HAP-1 (cell line): ENCODE measurements at regions not wholly inside any gene's neighbourhood (a gene's known extent, or its start where the extent isn't known, plus 50 kb on each side); places are given as distances from the start of the nearest gene placed in this dataset.
A peak's percentile ranks its signal among the peaks of the same experiment; 100 is the strongest.
"Not testable (repeated sequence)": the region's sequence is repeated elsewhere in the genome, so short reads cannot be mapped to it uniquely, and the experiment has no call there.

ENCODE experiments used
- DNase-seq, 2 experiments: peaks; one replicate each; pipeline ENCODE4 v3.0.0-alpha.2; 2016 to 2020; ENCODE audit warnings: low spot score in 2 of 2
- H3K27me3 ChIP-seq: fragments of 250-450 bp; sonication (Bioruptor Pico); 2 replicates; pipeline ENCODE4 v1.5.1; 2020; ENCODE audit warnings: low read depth, mild to moderate bottlenecking, moderate library complexity
- H3K36me3 ChIP-seq: fragments of 250-450 bp; sonication (Bioruptor Pico); replicated peaks from 2 replicates; pipeline ENCODE4 v1.5.1; 2020; ENCODE audit warnings: mild to moderate bottlenecking
- H3K4me1 ChIP-seq: fragments of 250-450 bp; sonication (Bioruptor Pico); 2 replicates; pipeline ENCODE4 v1.5.1; 2020; ENCODE audit warnings: mild to moderate bottlenecking
- H3K4me3 ChIP-seq: fragments of 250-450 bp; sonication (Bioruptor Pico); 2 replicates; pipeline ENCODE4 v1.5.1; 2020; ENCODE audit warnings: mild to moderate bottlenecking, moderate library complexity
- H3K9me3 ChIP-seq: fragments of 250-450 bp; sonication (Bioruptor Pico); 2 replicates; pipeline ENCODE4 v1.5.1; 2020; ENCODE audit warnings: mild to moderate bottlenecking, moderate library complexity
- in situ Hi-C: fragments of 300-500 bp; cut with MboI; formaldehyde crosslinking; loops from 3 replicates; pipeline ENCODE4 v1.14.3; 2020; ENCODE audit warnings: low sequenced_read_pairs, inconsistent platforms, mixed read lengths

- H3K27me3 ChIP-seq: no peaks in the 10 kb centered on the region
- in situ Hi-C loops: loop anchor here (25.0 kb wide), 2 partner anchors 445 to 920 kb away; no protein-coding TSS in a partner anchor
- H3K9me3 ChIP-seq: no peaks in the 10 kb centered on the region
- no peaks in the 10 kb centered on the region for H3K36me3 ChIP-seq
- DNase-seq: no peak
- H3K4me3 ChIP-seq: no peak overlapping the region
- no peaks in the 10 kb centered on the region for H3K4me1 ChIP-seq
Observed at GRCh38 chr5:164482351-164482750, 976.9 kb downstream of the MAT2B start.

- Histone ChIP-seq H3K36me3 (no peaks in the 10 kb centered on the region), H3K4me1 (no peaks in the 10 kb centered on the region), H3K9me3 (no peaks in the 10 kb centered on the region), H3K4me3 (no peak overlapping the region), H3K27me3 (no peaks in the 10 kb centered on the region)
- in situ Hi-C loops: loop anchor here (25.0 kb wide), 2 partner anchors 448 to 923 kb away; no protein-coding TSS in a partner anchor
- DNase-seq: no peak
Observed at GRCh38 chr5:164484948-164485347, 979.5 kb downstream of the MAT2B start.

GRCh38 chr5:164487939-164488338, 982.5 kb downstream of the MAT2B start:
- no peak for DNase-seq
- Histone ChIP-seq H3K4me1 (no peaks in the 10 kb centered on the region), H3K27me3 (no peaks in the 10 kb centered on the region), H3K36me3 (no peaks in the 10 kb centered on the region), H3K4me3 (no peak overlapping the region), H3K9me3 (no peaks in the 10 kb centered on the region)
- in situ Hi-C loops: loop anchor here (25.0 kb wide), 2 partner anchors 451 to 926 kb away; no protein-coding TSS in a partner anchor

GRCh38 chr5:164497311-164498064, 992.1 kb downstream of the MAT2B start:
- in situ Hi-C loops: loop anchor here (25.0 kb wide), 2 partner anchors 460 to 935 kb away; no protein-coding TSS in a partner anchor
- no peak for DNase-seq
- no peaks in the 10 kb centered on the region for H3K36me3 ChIP-seq
- H3K9me3 ChIP-seq: no peaks in the 10 kb centered on the region
- no peaks in the 10 kb centered on the region for H3K27me3 ChIP-seq
- peaks cover 5% of the 10 kb centered on the region; the same call in 1 of the 2 replicates for H3K4me1 ChIP-seq
- no peak overlapping the region for H3K4me3 ChIP-seq

- peak in 1 of 2 experiments; percentile 59 for DNase-seq
- Histone ChIP-seq H3K4me1 (peaks cover 5% of the 10 kb centered on the region; the same call in 1 of the 2 replicates), H3K36me3 (no peaks in the 10 kb centered on the region), H3K27me3 (no peaks in the 10 kb centered on the region), H3K4me3 (no peak overlapping the region), H3K9me3 (no peaks in the 10 kb centered on the region)
- in situ Hi-C loops: loop anchor here (25.0 kb wide), 2 partner anchors 461 to 936 kb away; no protein-coding TSS in a partner anchor
Observed at GRCh38 chr5:164498438-164498837, 993.0 kb downstream of the MAT2B start.

- in situ Hi-C loops: no loop called here
- Histone ChIP-seq H3K27me3 (no peaks in the 10 kb centered on the region), H3K4me1 (peaks cover 5% of the 10 kb centered on the region; the same call in 1 of the 2 replicates), H3K9me3 (no peaks in the 10 kb centered on the region), H3K36me3 (no peaks in the 10 kb centered on the region), H3K4me3 (no peak overlapping the region)
- DNase-seq: no peak
Observed at GRCh38 chr5:164500856-164501255, 995.4 kb downstream of the MAT2B start.

GRCh38 chr5:164501344-164501743, 995.9 kb downstream of the MAT2B start:
- in situ Hi-C loops: no loop called here
- Histone ChIP-seq H3K27me3 (no peaks in the 10 kb centered on the region), H3K9me3 (no peaks in the 10 kb centered on the region), H3K36me3 (no peaks in the 10 kb centered on the region), H3K4me3 (no peak overlapping the region), H3K4me1 (peaks cover 5% of the 10 kb centered on the region; the same call in 1 of the 2 replicates)
- no peak for DNase-seq

- peak; percentile 54 to 65 for DNase-seq
- in situ Hi-C loops: no loop called here
Observed at GRCh38 chr5:164504141-164504772, 998.8 kb downstream of the MAT2B start.

GRCh38 chr5:164505791-164506190, 1000.4 kb downstream of the MAT2B start:
- no peaks in the 10 kb centered on the region for H3K4me1 ChIP-seq
- no peaks in the 10 kb centered on the region for H3K36me3 ChIP-seq
- in situ Hi-C loops: no loop called here
- H3K27me3 ChIP-seq: no peaks in the 10 kb centered on the region
- H3K9me3 ChIP-seq: no peaks in the 10 kb centered on the region
- no peak for DNase-seq
- no peak overlapping the region for H3K4me3 ChIP-seq

More at GRCh38 chr5:164504141-164504772, 998.8 kb downstream of the MAT2B start:
- Histone ChIP-seq H3K4me1 (no peaks in the 10 kb centered on the region), H3K4me3 (no peak overlapping the region), H3K9me3 (no peaks in the 10 kb centered on the region), H3K36me3 (no peaks in the 10 kb centered on the region), H3K27me3 (no peaks in the 10 kb centered on the region)

- no peak for DNase-seq
- in situ Hi-C loops: no loop called here
- no peaks in the 10 kb centered on the region for H3K4me1 ChIP-seq
- H3K27me3 ChIP-seq: no peaks in the 10 kb centered on the region
- H3K36me3 ChIP-seq: no peaks in the 10 kb centered on the region
- H3K4me3 ChIP-seq: no peak overlapping the region
- no peaks in the 10 kb centered on the region for H3K9me3 ChIP-seq
Observed at GRCh38 chr5:164518067-164518740, 1012.8 kb downstream of the MAT2B start.

GRCh38 chr5:164518741-164519080, 1013.3 kb downstream of the MAT2B start:
- no peaks in the 10 kb centered on the region for H3K4me1 ChIP-seq
- H3K36me3 ChIP-seq: no peaks in the 10 kb centered on the region
- no peaks in the 10 kb centered on the region for H3K27me3 ChIP-seq
- no peak overlapping the region for H3K4me3 ChIP-seq
- no peaks in the 10 kb centered on the region for H3K9me3 ChIP-seq
- no peak for DNase-seq
- in situ Hi-C loops: no loop called here

- Histone ChIP-seq H3K4me1 (no peaks in the 10 kb centered on the region), H3K36me3 (no peaks in the 10 kb centered on the region), H3K9me3 (no peaks in the 10 kb centered on the region), H3K4me3 (no peak overlapping the region), H3K27me3 (no peaks in the 10 kb centered on the region)
- no peak for DNase-seq
- in situ Hi-C loops: no loop called here
Observed at GRCh38 chr5:164532235-164532900, 1026.9 kb downstream of the MAT2B start.

- DNase-seq, H3K4me3 ChIP-seq, H3K4me1 ChIP-seq, H3K9me3 ChIP-seq, in situ Hi-C loops, H3K27me3 ChIP-seq, H3K36me3 ChIP-seq: not testable (repeated sequence)
Observed at GRCh38 chr5:164533426-164533825, 1028.0 kb downstream of the MAT2B start.
